Glomerular endothelial cell (primary cell): ENCODE measurements at regions not wholly inside any gene's neighbourhood (a gene's known extent, or its start where the extent isn't known, plus 50 kb on each side); places are given as distances from the start of the nearest gene placed in this dataset.
"Not testable (repeated sequence)": the region's sequence is repeated elsewhere in the genome, so short reads cannot be mapped to it uniquely, and the experiment has no call there.

Experiments used
- DNase-seq: peaks from one replicate; pipeline ENCODE4 v3.0.0-alpha.2; 2011; ENCODE audit warnings: low read depth, low spot score; ENCODE audit errors: extremely low read depth

GRCh38 chr2:14960686-14961324 lies 328.3 kb downstream of the LRATD1 start:
- no peak for DNase-seq

- DNase-seq: no peak
These were observed 335.2 kb downstream of the LRATD1 start for GRCh38 chr2:14967729-14968128.

- no peak for DNase-seq
These were observed 342.9 kb downstream of the LRATD1 start for GRCh38 chr2:14975381-14975780.

GRCh38 chr2:14977021-14977420 lies 344.5 kb downstream of the LRATD1 start:
- DNase-seq: no peak

GRCh38 chr2:14978845-14979244 lies 346.3 kb downstream of the LRATD1 start:
- DNase-seq: no peak

GRCh38 chr2:14982790-14983189 lies 350.3 kb downstream of the LRATD1 start:
- DNase-seq: no peak

GRCh38 chr2:14988600-14988999 lies 356.1 kb downstream of the LRATD1 start:
- no peak for DNase-seq

- no peak for DNase-seq
These were observed 359.2 kb downstream of the LRATD1 start for GRCh38 chr2:14991723-14992122.

- DNase-seq: no peak
These were observed 362.2 kb downstream of the LRATD1 start for GRCh38 chr2:14994721-14995120.

- DNase-seq: no peak
These were observed 364.0 kb downstream of the LRATD1 start for GRCh38 chr2:14996351-14997014.

- no peak for DNase-seq
These were observed 366.0 kb downstream of the LRATD1 start for GRCh38 chr2:14998546-14998945.

- no peak for DNase-seq
These were observed 366.7 kb downstream of the LRATD1 start for GRCh38 chr2:14999114-14999661.

GRCh38 chr2:15002519-15002918 lies 370.0 kb downstream of the LRATD1 start:
- DNase-seq: not testable (repeated sequence)

GRCh38 chr2:15006667-15007066 lies 374.1 kb downstream of the LRATD1 start:
- DNase-seq: no peak

GRCh38 chr2:15009681-15010080 lies 377.2 kb downstream of the LRATD1 start:
- no peak for DNase-seq

GRCh38 chr2:15010346-15010745 lies 377.8 kb downstream of the LRATD1 start:
- DNase-seq: no peak

- DNase-seq: no peak
These were observed 386.3 kb downstream of the LRATD1 start for GRCh38 chr2:15018814-15019213.

GRCh38 chr2:15023221-15023620 lies 390.7 kb downstream of the LRATD1 start:
- DNase-seq: no peak

- no peak for DNase-seq
These were observed 395.9 kb downstream of the LRATD1 start for GRCh38 chr2:15028406-15028805.

GRCh38 chr2:15031745-15032240 lies 399.3 kb downstream of the LRATD1 start:
- no peak for DNase-seq

GRCh38 chr2:15034246-15034645 lies 401.7 kb downstream of the LRATD1 start:
- no peak for DNase-seq

- no peak for DNase-seq
These were observed 402.3 kb downstream of the LRATD1 start for GRCh38 chr2:15034860-15035259.
